HepG2 (cell line): ENCODE measurements at regions not wholly inside any gene's neighbourhood (a gene's known extent, or its start where the extent isn't known, plus 50 kb on each side); places are given as distances from the start of the nearest gene placed in this dataset.

ENCODE experiments used
- ATAC-seq: fragments of 200-7000 bp; cut with Tn5 transposase; 3 replicates; pipeline ENCODE4 v1.9.1; 2020; ENCODE audit warnings: mild to moderate bottlenecking, moderate library complexity
- BruUV-seq: library from RNA; stranded (reverse); fragments of 400-500 nt; replicated peaks from 2 replicates; lab custom pipeline; 2021; lab: Mats Ljungman, UMichigan
- CTCF ChIA-PET: fragments of 300-600 bp; formaldehyde crosslinking; extraction: SDS; loops from one replicate; lab custom pipeline; 2021; ENCODE audit warnings: low total read pairs, inconsistent platforms, low intra/inter-chr PET ratio; lab: Yijun Ruan, JAX
- POLR2A ChIA-PET: fragments of 350-600 bp; sonication (Branson Sonifier 250); formaldehyde crosslinking; loops from one replicate; lab custom pipeline; 2020; ENCODE audit warnings: antibody characterized with exemption, inconsistent platforms; lab: Yijun Ruan, JAX
- DNase-seq: peaks from one replicate; pipeline ENCODE4 v3.0.0-alpha.2; 2015; ENCODE audit warnings: low spot score
- FAIRE-seq: peaks from 3 replicates; lab custom pipeline; 2011; peaks lifted over from hg19 to GRCh38; lab: Jason Lieb, UNC
- H2AFZ ChIP-seq: one replicate; pipeline ENCODE4 v1.6.1; 2011; ENCODE audit warnings: low read length, inconsistent platforms
- H3K27ac ChIP-seq: fragments of 300-600 bp; 3 replicates; pipeline ENCODE4 v1.8.0; 2011; ENCODE audit warnings: mixed run types, mild to moderate bottlenecking, mixed read lengths, low read length, inconsistent platforms; ENCODE audit not compliant: insufficient read depth; ENCODE audit errors: extremely low read length
- H3K27me3 ChIP-seq, 2 experiments: fragments of 200-600 bp in 1 of 2; 2 replicates in 1 of 2; 3 replicates in 1 of 2; pipeline versions ENCODE4 v1.6.0 to v1.8.0; 2011; ENCODE audit warnings: low read length in 2 of 2, mild to moderate bottlenecking in 2 of 2, moderate library complexity in 2 of 2, inconsistent platforms in 1 of 2; ENCODE audit not compliant: insufficient read depth in 2 of 2, control insufficient read depth in 1 of 2
- H3K36me3 ChIP-seq, 2 experiments: fragments of 200-600 bp in 1 of 2; replicated peaks in 1 of 2; 2 replicates in 1 of 2; 3 replicates in 1 of 2; pipeline versions ENCODE4 v1.5.1 to v1.8.0; 2011; ENCODE audit warnings: low read length in 2 of 2, inconsistent platforms in 1 of 2; ENCODE audit not compliant: insufficient read depth in 2 of 2, control insufficient read depth in 1 of 2
- H3K4me1 ChIP-seq: 2 replicates; pipeline ENCODE4 v1.5.1; 2012; ENCODE audit warnings: low read length, inconsistent platforms; ENCODE audit not compliant: insufficient read depth
- H3K4me2 ChIP-seq: 2 replicates; pipeline ENCODE4 v1.6.0; 2011; ENCODE audit warnings: low read depth, low read length, inconsistent platforms
- H3K4me3 ChIP-seq, 3 experiments: fragments of 200-600 bp in 1 of 3; sonication (generic), shearing (Covaris generic) in 1 of 3; replicated peaks in 1 of 3; 2 replicates each; pipeline ENCODE4 v1.5.1; 2011 to 2016; ENCODE audit warnings: low read length in 3 of 3, inconsistent platforms in 2 of 3, low read depth in 2 of 3, mild to moderate bottlenecking in 2 of 3, control low read depth in 1 of 3, mixed read lengths in 1 of 3; ENCODE audit not compliant: insufficient read depth in 1 of 3
- H3K79me2 ChIP-seq: one replicate; pipeline ENCODE4 v1.6.1; 2011; ENCODE audit warnings: low read length, inconsistent platforms; ENCODE audit not compliant: insufficient read depth
- H3K9ac ChIP-seq: 2 replicates; pipeline ENCODE4 v1.6.0; 2011; ENCODE audit warnings: mild to moderate bottlenecking, low read depth, low read length, inconsistent platforms; ENCODE audit not compliant: insufficient read depth
- H3K9me3 ChIP-seq: 2 replicates; pipeline ENCODE4 v1.5.1; 2012; ENCODE audit warnings: mild to moderate bottlenecking, low read length
- H4K20me1 ChIP-seq: 2 replicates; pipeline ENCODE4 v1.6.0; 2011; ENCODE audit warnings: inconsistent platforms, mild to moderate bottlenecking, low read length, moderate library complexity; ENCODE audit not compliant: insufficient read depth
- CREB1 ChIP-seq, 2 experiments: fragments of 450-650 bp in 1 of 2; IDR thresholded peaks; 2 replicates each; pipeline ENCODE4 v1.6.1; 2016 to 2017; ENCODE audit warnings: control low read depth in 1 of 2, mild to moderate bottlenecking in 1 of 2, missing compliant biosample characterization in 1 of 2, missing genetic modification characterization in 1 of 2
- DBP ChIP-seq: sonication (generic); formaldehyde crosslinking; IDR thresholded peaks from 2 replicates; pipeline ENCODE4 v1.4.0; 2020; ENCODE audit warnings: missing genetic modification reagents; ENCODE audit errors: not compliant biosample characterization
- DR1 ChIP-seq: sonication (generic); formaldehyde crosslinking; IDR thresholded peaks from 2 replicates; pipeline ENCODE4 v1.8.0; 2021; ENCODE audit warnings: mild to moderate bottlenecking, missing genetic modification reagents, inconsistent platforms
- GABPB1 ChIP-seq: IDR thresholded peaks from 2 replicates; pipeline ENCODE4 v1.6.1; 2016; ENCODE audit warnings: mild to moderate bottlenecking, missing genetic modification reagents, moderate library complexity, missing compliant biosample characterization
- MAZ ChIP-seq, 2 experiments: sonication (generic) in 1 of 2; formaldehyde crosslinking in 1 of 2; IDR thresholded peaks; 2 replicates each; pipeline versions ENCODE4 v1.5.0 to v1.6.1; 2012 to 2020; ENCODE audit warnings: low read depth in 2 of 2, mild to moderate bottlenecking in 2 of 2, borderline replicate concordance in 1 of 2, improper control_type of control experiment in 1 of 2, low read length in 1 of 2, missing genetic modification reagents in 1 of 2, moderate library complexity in 1 of 2
- NFYC ChIP-seq: IDR thresholded peaks from 2 replicates; pipeline ENCODE4 v1.6.1; 2016; ENCODE audit warnings: missing genetic modification reagents, missing compliant biosample characterization
- PHF8 ChIP-seq: sonication (generic); formaldehyde crosslinking; IDR thresholded peaks from 2 replicates; pipeline ENCODE4 v1.5.0; 2020; ENCODE audit warnings: missing genetic modification reagents
- POGK ChIP-seq: sonication (generic); formaldehyde crosslinking; conservative IDR thresholded peaks from 2 replicates; pipeline ENCODE4 v1.8.0; 2022; ENCODE audit warnings: mild to moderate bottlenecking, moderate library complexity, missing genetic modification reagents
- SETDB1 ChIP-seq: sonication (generic); formaldehyde crosslinking; IDR thresholded peaks from 2 replicates; pipeline ENCODE4 v1.5.1; 2020; ENCODE audit warnings: missing genetic modification reagents, mild to moderate bottlenecking, borderline replicate concordance
- XBP1 ChIP-seq: sonication (generic); formaldehyde crosslinking; IDR thresholded peaks from 2 replicates; pipeline ENCODE4 v1.5.0; 2020; ENCODE audit warnings: missing genetic modification reagents
- ZNF343 ChIP-seq: sonication (generic); formaldehyde crosslinking; IDR thresholded peaks from 2 replicates; pipeline ENCODE4 v1.4.0; 2020; ENCODE audit warnings: mild to moderate bottlenecking, missing genetic modification reagents
- ZNF496 ChIP-seq: sonication (generic); formaldehyde crosslinking; IDR thresholded peaks from 2 replicates; pipeline ENCODE4 v1.8.1; 2023; ENCODE audit warnings: mild to moderate bottlenecking, moderate library complexity, missing genetic modification reagents; ENCODE audit not compliant: insufficient replicate concordance
- ZNF574 ChIP-seq: sonication (generic); formaldehyde crosslinking; IDR thresholded peaks from 2 replicates; pipeline ENCODE4 v1.4.0; 2020; ENCODE audit warnings: missing genetic modification reagents
- ZNF790 ChIP-seq: sonication (generic); formaldehyde crosslinking; IDR thresholded peaks from 2 replicates; pipeline ENCODE4 v1.8.0; 2022; ENCODE audit warnings: missing genetic modification reagents, mild to moderate bottlenecking, borderline replicate concordance
- WGBS: methylation state at CpG from one replicate; pipeline ENCODE4 v1.1.6; 2017; ENCODE audit warnings: low lambda C conversion rate; 5-methylcytosine and 5-hydroxymethylcytosine counted together
- in situ Hi-C: cut with HindIII; loops from 2 replicates; pipeline ENCODE4 v1.10.0; 2017; ENCODE audit warnings: low pct_unique_long_range_greater_than_20kb; ENCODE audit not compliant: extremely low pct_ligation_motif_present
- intact Hi-C: fragments of 100-400 bp; cut with micrococcal nuclease; formaldehyde crosslinking; loops from one replicate; pipeline ENCODE4 v1.10.0; 2022; ENCODE audit not compliant: unreplicated experiment
- TF ChIP-seq, protein P1 (sequence below): IDR thresholded peaks from 2 replicates; pipeline ENCODE4 v1.6.1; 2016; ENCODE audit warnings: mild to moderate bottlenecking

DNA sequence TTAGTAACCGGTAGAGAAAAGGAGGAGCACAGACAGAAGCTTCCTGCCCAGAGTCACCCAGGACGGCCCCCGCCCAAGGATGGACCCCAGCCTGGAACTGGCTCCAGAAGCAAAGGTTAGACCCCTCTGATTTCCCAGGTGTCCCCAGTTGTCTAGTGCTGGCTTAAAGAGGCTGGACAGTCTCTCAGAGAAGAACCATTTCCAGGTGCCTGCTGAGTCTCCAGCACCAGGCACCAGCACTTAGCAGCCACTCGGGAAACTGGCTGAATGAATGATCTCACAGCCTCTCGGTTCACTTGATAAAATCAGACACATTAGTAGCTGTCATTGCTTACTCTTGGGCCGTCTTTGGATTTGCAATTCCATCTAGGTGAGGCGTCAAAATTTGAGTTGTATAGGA, 139.7 kb upstream of the HES1 start:
- H3K9ac ChIP-seq: no peak overlapping the region
- no peaks in the 10 kb centered on the region for H4K20me1 ChIP-seq
- no peaks in the 10 kb centered on the region for H3K9me3 ChIP-seq
- in situ Hi-C loops: no loop called here
- BruUV-seq: no TSS peak
- ATAC-seq (no peak), DNase-seq (no peak), FAIRE-seq (no peak)
- H3K36me3 ChIP-seq: no peaks in the 10 kb centered on the region
- H3K79me2 ChIP-seq: no peaks in the 10 kb centered on the region
- no peak overlapping the region for H3K27ac ChIP-seq
- WGBS: 46% methylated on average over 5 of the region's 7 CpGs
- no peak overlapping the region for H3K4me3 ChIP-seq
- ChIA-PET CTCF (no interaction called here), POLR2A (no interaction called here)
- no peak overlapping the region for H3K4me2 ChIP-seq
- H2AFZ ChIP-seq: no peak overlapping the region
- peaks cover 0 to 21% of the 10 kb centered on the region in 2 experiments; a peak in 2 of 5 replicates for H3K27me3 ChIP-seq
- peaks cover 5% of the 10 kb centered on the region; the same call in 1 of the 2 replicates for H3K4me1 ChIP-seq
- intact Hi-C loops: no loop called here
- no peak for TF ChIP-seq SETDB1 (CRISPR knock-in tag)
- TF ChIP-seq ZNF496 (CRISPR knock-in tag): no peak
- TF ChIP-seq ZNF574 (CRISPR knock-in tag): no peak
- no peak for TF ChIP-seq NFYC (CRISPR knock-in tag)
- TF ChIP-seq GABPB1 (CRISPR knock-in tag): no peak
- TF ChIP-seq DBP (CRISPR knock-in tag): no peak
- TF ChIP-seq ZNF790 (CRISPR knock-in tag): no peak
- TF ChIP-seq XBP1 (CRISPR knock-in tag): no peak
- TF ChIP-seq ZNF343 (CRISPR knock-in tag): no peak
- no peak for TF ChIP-seq PHF8 (CRISPR knock-in tag)
- TF ChIP-seq POGK: no peak
- TF ChIP-seq, protein P1, sequence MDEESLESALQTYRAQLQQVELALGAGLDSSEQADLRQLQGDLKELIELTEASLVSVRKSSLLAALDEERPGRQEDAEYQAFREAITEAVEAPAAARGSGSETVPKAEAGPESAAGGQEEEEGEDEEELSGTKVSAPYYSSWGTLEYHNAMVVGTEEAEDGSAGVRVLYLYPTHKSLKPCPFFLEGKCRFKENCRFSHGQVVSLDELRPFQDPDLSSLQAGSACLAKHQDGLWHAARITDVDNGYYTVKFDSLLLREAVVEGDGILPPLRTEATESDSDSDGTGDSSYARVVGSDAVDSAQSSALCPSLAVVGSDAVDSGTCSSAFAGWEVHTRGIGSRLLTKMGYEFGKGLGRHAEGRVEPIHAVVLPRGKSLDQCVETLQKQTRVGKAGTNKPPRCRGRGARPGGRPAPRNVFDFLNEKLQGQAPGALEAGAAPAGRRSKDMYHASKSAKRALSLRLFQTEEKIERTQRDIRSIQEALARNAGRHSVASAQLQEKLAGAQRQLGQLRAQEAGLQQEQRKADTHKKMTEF (CRISPR knock-in tag): no peak
- TF ChIP-seq MAZ (IDR thresholded peaks at IDR 0.05; ENCODE audit: borderline replicate concordance, low read depth, low read length): no peak
- TF ChIP-seq MAZ (CRISPR knock-in tag; IDR thresholded peaks at IDR 0.05; ENCODE audit: low read depth): no peak
- no peak for TF ChIP-seq CREB1 (IDR thresholded peaks at IDR 0.05)
- TF ChIP-seq CREB1 (CRISPR knock-in tag; IDR thresholded peaks at IDR 0.05): no peak
- TF ChIP-seq DR1 (CRISPR knock-in tag): no peak
